PC-3 (cell line): ENCODE measurements at regions not wholly inside any gene's neighbourhood (a gene's known extent, or its start where the extent isn't known, plus 50 kb on each side); places are given as distances from the start of the nearest gene placed in this dataset.

Source experiments
- EZH2 ChIP-seq: fragments of 300-600 bp; sonication (generic); IDR thresholded peaks from one replicate; pipeline ENCODE4 v1.6.1; 2017; ENCODE audit warnings: antibody characterized with exemption, mild to moderate bottlenecking, low read length; ENCODE audit not compliant: unreplicated experiment
- EZH2phosphoT487 ChIP-seq: fragments of 300-600 bp; sonication (generic); IDR thresholded peaks from 2 replicates; pipeline ENCODE4 v1.6.1; 2018; ENCODE audit warnings: mild to moderate bottlenecking, antibody characterized with exemption, low read length, borderline replicate concordance
- TF ChIP-seq, protein P1 (sequence below): fragments of 300-600 bp; sonication (generic); conservative IDR thresholded peaks from 2 replicates; pipeline ENCODE4 v1.5.1; 2017; ENCODE audit warnings: antibody characterized with exemption, low read depth, mild to moderate bottlenecking, low read length

DNA sequence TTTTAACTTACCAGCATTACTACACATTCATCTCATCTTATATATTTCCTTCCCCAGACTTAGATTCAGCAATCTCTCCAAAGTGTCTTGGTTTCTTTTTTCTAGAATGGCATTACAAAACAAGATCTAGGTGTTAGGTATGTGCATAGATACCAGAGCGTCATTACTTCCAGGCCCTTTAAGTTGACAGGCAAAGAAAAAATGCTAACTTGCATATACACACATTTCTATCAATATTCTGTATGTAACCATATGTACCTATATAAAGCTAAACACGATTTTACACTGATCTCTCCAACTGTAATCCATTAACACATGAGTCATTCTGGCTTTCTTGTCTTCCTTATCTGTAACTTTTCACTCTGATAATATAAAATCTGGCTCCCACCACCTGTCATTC lies 503.8 kb upstream of the NRXN1 start:
- TF ChIP-seq, protein P1, sequence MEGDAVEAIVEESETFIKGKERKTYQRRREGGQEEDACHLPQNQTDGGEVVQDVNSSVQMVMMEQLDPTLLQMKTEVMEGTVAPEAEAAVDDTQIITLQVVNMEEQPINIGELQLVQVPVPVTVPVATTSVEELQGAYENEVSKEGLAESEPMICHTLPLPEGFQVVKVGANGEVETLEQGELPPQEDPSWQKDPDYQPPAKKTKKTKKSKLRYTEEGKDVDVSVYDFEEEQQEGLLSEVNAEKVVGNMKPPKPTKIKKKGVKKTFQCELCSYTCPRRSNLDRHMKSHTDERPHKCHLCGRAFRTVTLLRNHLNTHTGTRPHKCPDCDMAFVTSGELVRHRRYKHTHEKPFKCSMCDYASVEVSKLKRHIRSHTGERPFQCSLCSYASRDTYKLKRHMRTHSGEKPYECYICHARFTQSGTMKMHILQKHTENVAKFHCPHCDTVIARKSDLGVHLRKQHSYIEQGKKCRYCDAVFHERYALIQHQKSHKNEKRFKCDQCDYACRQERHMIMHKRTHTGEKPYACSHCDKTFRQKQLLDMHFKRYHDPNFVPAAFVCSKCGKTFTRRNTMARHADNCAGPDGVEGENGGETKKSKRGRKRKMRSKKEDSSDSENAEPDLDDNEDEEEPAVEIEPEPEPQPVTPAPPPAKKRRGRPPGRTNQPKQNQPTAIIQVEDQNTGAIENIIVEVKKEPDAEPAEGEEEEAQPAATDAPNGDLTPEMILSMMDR, result no peak
- TF ChIP-seq EZH2phosphoT487, result no peak
- TF ChIP-seq EZH2, result no peak
